GM18520 (cell line): ENCODE measurements at regions not wholly inside any gene's neighbourhood (a gene's known extent, or its start where the extent isn't known, plus 50 kb on each side); places are given as distances from the start of the nearest gene placed in this dataset.
"Not testable (repeated sequence)": the region's sequence is repeated elsewhere in the genome, so short reads cannot be mapped to it uniquely, and the experiment has no call there.

Experiments used
- ATAC-seq: cut with Tn5 transposase; IDR thresholded peaks from one replicate; pipeline ENCODE4 v1.9.1; 2021; ENCODE audit not compliant: unreplicated experiment

- no peak for ATAC-seq
Observed at GRCh38 chr7:26083113-26083512, 68.9 kb upstream of the NFE2L3 start.

- no peak for ATAC-seq
Observed at GRCh38 chr7:26084418-26084817, 67.6 kb upstream of the NFE2L3 start.

- ATAC-seq = no peak
Observed at GRCh38 chr7:26085771-26086170, 66.2 kb upstream of the NFE2L3 start.

GRCh38 chr7:26087321-26088091, 64.5 kb upstream of the NFE2L3 start:
- ATAC-seq = no peak

GRCh38 chr7:26089469-26089868, 62.5 kb upstream of the NFE2L3 start:
- ATAC-seq = not testable (repeated sequence)

GRCh38 chr7:26090927-26091519, 61.0 kb upstream of the NFE2L3 start:
- no peak for ATAC-seq

- no peak for ATAC-seq
Observed at GRCh38 chr7:26091933-26092332, 60.1 kb upstream of the NFE2L3 start.

GRCh38 chr7:26093023-26093422, 59.0 kb upstream of the NFE2L3 start:
- ATAC-seq = no peak

- no peak for ATAC-seq
Observed at GRCh38 chr7:26096136-26096535, 55.9 kb upstream of the NFE2L3 start.

GRCh38 chr7:26097837-26098668, 53.9 kb upstream of the NFE2L3 start:
- ATAC-seq = no peak

- no peak for ATAC-seq
Observed at GRCh38 chr7:26099236-26099635, 52.8 kb upstream of the NFE2L3 start.

- ATAC-seq = no peak
Observed at GRCh38 chr7:26100406-26101339, 51.3 kb upstream of the NFE2L3 start.

- no peak for ATAC-seq
Observed at GRCh38 chr7:26101361-26102151, 50.4 kb upstream of the NFE2L3 start.

GRCh38 chr7:26102176-26102575, 49.8 kb upstream of the NFE2L3 start:
- ATAC-seq = no peak
